GM23338 (cell line): ENCODE measurements at regions not wholly inside any gene's neighbourhood (a gene's known extent, or its start where the extent isn't known, plus 50 kb on each side); places are given as distances from the start of the nearest gene placed in this dataset.

Source experiments
- ATAC-seq: fragments of 200-7000 bp; cut with Tn5 transposase; 3 replicates; pipeline ENCODE4 v1.9.1; 2020
- DNase-seq: peaks from one replicate; pipeline ENCODE4 v3.0.0-alpha.2; 2015; ENCODE audit warnings: low spot score
- H2AFZ ChIP-seq: fragments of 200-600 bp; sonication (generic); 2 replicates; pipeline ENCODE4 v1.8.0; 2016; ENCODE audit warnings: antibody characterized with exemption, mild to moderate bottlenecking, moderate library complexity
- H3F3A ChIP-seq: fragments of 200-600 bp; sonication (generic); replicated peaks from 2 replicates; pipeline ENCODE4 v1.8.0; 2017; ENCODE audit warnings: antibody characterized with exemption, mixed run types, low read depth
- H3K27ac ChIP-seq: fragments of 200-600 bp; sonication (generic); 2 replicates; pipeline ENCODE4 v1.6.1; 2016; ENCODE audit warnings: low read depth
- H3K27me3 ChIP-seq: fragments of 200-600 bp; sonication (generic); 2 replicates; pipeline ENCODE4 v1.8.0; 2016; ENCODE audit warnings: mild to moderate bottlenecking, mixed run types, moderate library complexity; ENCODE audit not compliant: insufficient read depth
- H3K36me3 ChIP-seq: fragments of 200-600 bp; sonication (generic); 2 replicates; pipeline ENCODE4 v1.8.0; 2016; ENCODE audit warnings: mild to moderate bottlenecking; ENCODE audit not compliant: insufficient read depth
- H3K4me1 ChIP-seq: fragments of 200-600 bp; sonication (generic); 2 replicates; pipeline ENCODE4 v1.8.0; 2016; ENCODE audit warnings: mild to moderate bottlenecking, moderate library complexity; ENCODE audit not compliant: insufficient read depth
- H3K4me2 ChIP-seq: fragments of 200-600 bp; sonication (generic); 2 replicates; pipeline ENCODE4 v1.7.1; 2017; ENCODE audit warnings: mixed run types
- H3K4me3 ChIP-seq: fragments of 200-600 bp; sonication (generic); 2 replicates; pipeline ENCODE4 v1.6.1; 2016; ENCODE audit warnings: mixed run types
- H3K79me2 ChIP-seq: fragments of 200-600 bp; sonication (generic); replicated peaks from 2 replicates; pipeline ENCODE4 v1.8.0; 2017; ENCODE audit warnings: mild to moderate bottlenecking; ENCODE audit not compliant: insufficient read depth
- H3K9me2 ChIP-seq: fragments of 200-600 bp; sonication (generic); 2 replicates; pipeline ENCODE4 v1.8.0; 2017; ENCODE audit not compliant: insufficient read depth
- H4K20me1 ChIP-seq: fragments of 200-600 bp; sonication (generic); replicated peaks from 2 replicates; pipeline ENCODE4 v1.8.0; 2017; ENCODE audit warnings: mild to moderate bottlenecking; ENCODE audit not compliant: insufficient read depth
- H3K27ac Mint-ChIP-seq: 2 replicates; pipeline ENCODE4 v1.8.0; 2020; ENCODE audit warnings: inconsistent platforms, mild to moderate bottlenecking, moderate library complexity, mixed read lengths
- H3K27me3 Mint-ChIP-seq: 3 replicates; pipeline ENCODE4 v1.8.0; 2022; ENCODE audit warnings: low read depth, mild to moderate bottlenecking, moderate library complexity, mixed read lengths, inconsistent platforms; ENCODE audit not compliant: insufficient read depth, poor library complexity
- H3K36me3 Mint-ChIP-seq: 3 replicates; pipeline ENCODE4 v1.8.0; 2021; ENCODE audit warnings: low read depth, mild to moderate bottlenecking, inconsistent platforms, moderate library complexity, mixed read lengths
- H3K4me1 Mint-ChIP-seq: 3 replicates; pipeline ENCODE4 v1.8.0; 2020; ENCODE audit warnings: mild to moderate bottlenecking, inconsistent platforms, mixed read lengths
- H3K4me3 Mint-ChIP-seq: 3 replicates; pipeline ENCODE4 v1.8.0; 2021; ENCODE audit warnings: moderate library complexity, mild to moderate bottlenecking, inconsistent platforms, mixed read lengths
- H3K9me3 Mint-ChIP-seq: 3 replicates; pipeline ENCODE4 v1.8.0; 2020; ENCODE audit warnings: moderate library complexity, mild to moderate bottlenecking, inconsistent platforms, mixed read lengths
- CREB1 ChIP-seq: fragments of 250-450 bp; sonication (Bioruptor Pico); IDR thresholded peaks from 2 replicates; pipeline ENCODE4 v1.5.0; 2020; ENCODE audit warnings: low read depth, mild to moderate bottlenecking, moderate library complexity
- CTCF ChIP-seq, 2 experiments: fragments of 200-600 bp in 1 of 2; sonication (generic) in 1 of 2; conservative IDR thresholded peaks; 2 replicates each; pipeline versions ENCODE4 v1.5.1 to v1.6.1; 2016 to 2017; ENCODE audit warnings: antibody characterized with exemption in 2 of 2, low read depth in 2 of 2, mild to moderate bottlenecking in 2 of 2, moderate library complexity in 1 of 2
- EZH2 ChIP-seq: fragments of 200-600 bp; sonication (generic); IDR thresholded peaks from one replicate; pipeline ENCODE4 v1.8.0; 2017; ENCODE audit warnings: antibody characterized with exemption, mild to moderate bottlenecking, low read depth; ENCODE audit not compliant: unreplicated experiment
- EZH2phosphoT487 ChIP-seq: fragments of 200-600 bp; sonication (generic); IDR thresholded peaks from one replicate; pipeline ENCODE4 v1.8.1; 2018; ENCODE audit warnings: antibody characterized with exemption; ENCODE audit not compliant: unreplicated experiment
- NANOG ChIP-seq: IDR thresholded peaks from 2 replicates; pipeline ENCODE4 v1.6.1; 2016; ENCODE audit warnings: antibody characterized with exemption, borderline replicate concordance
- POLR2AphosphoS5 ChIP-seq: IDR thresholded peaks from 2 replicates; pipeline ENCODE4 v1.6.1; 2016; ENCODE audit warnings: antibody characterized with exemption, low read depth
- STAT1 ChIP-seq: IDR thresholded peaks from one replicate; pipeline ENCODE4 v1.6.1; 2016; ENCODE audit warnings: antibody characterized with exemption; ENCODE audit not compliant: unreplicated experiment
- ZNF331 ChIP-seq: fragments of 250-450 bp; sonication (Bioruptor Pico); IDR thresholded peaks from 2 replicates; pipeline ENCODE4 v1.5.0; 2020; ENCODE audit warnings: low read depth, mild to moderate bottlenecking, moderate library complexity
- ZNF462 ChIP-seq: fragments of 250-450 bp; sonication (Bioruptor Pico); IDR thresholded peaks from 2 replicates; pipeline ENCODE4 v1.5.0; 2020; ENCODE audit warnings: mild to moderate bottlenecking, moderate library complexity

GRCh38 chr1:212537610-212538009 lies 71.0 kb upstream of the ATF3 start (continued):
- TF ChIP-seq ZNF462 (CRISPR knock-in tag): no peak
- no peak for TF ChIP-seq EZH2
- TF ChIP-seq STAT1: no peak
- no peak for TF ChIP-seq POLR2AphosphoS5
- no peak for TF ChIP-seq CREB1 (CRISPR knock-in tag)

- Histone ChIP-seq H3K4me1 (no peaks in the 10 kb centered on the region), H3K27ac (no peak overlapping the region), H3K9me2 (no peaks in the 10 kb centered on the region), H3F3A (no peaks in the 10 kb centered on the region), H3K4me3 (no peak overlapping the region), H3K79me2 (no peaks in the 10 kb centered on the region), H4K20me1 (no peaks in the 10 kb centered on the region), H3K27me3 (no peaks in the 10 kb centered on the region), H3K36me3 (no peaks in the 10 kb centered on the region), H3K4me2 (no peak overlapping the region), H2AFZ (peak overlapping the region; percentile 67; the same call in 1 of the 2 replicates)
- H3K4me1 Mint-ChIP-seq: no peaks in the 10 kb centered on the region
- no peaks in the 10 kb centered on the region for H3K27me3 Mint-ChIP-seq
- H3K27ac Mint-ChIP-seq: no peak overlapping the region
- no peak overlapping the region for H3K4me3 Mint-ChIP-seq
- ATAC-seq (no peak), DNase-seq (no peak)
- no peaks in the 10 kb centered on the region for H3K36me3 Mint-ChIP-seq
- peaks cover 7% of the 10 kb centered on the region; the same call in 2 of the 3 replicates for H3K9me3 Mint-ChIP-seq
- no peak for TF ChIP-seq NANOG
- no peak for TF ChIP-seq EZH2phosphoT487
- no peak for TF ChIP-seq CTCF (conservative IDR thresholded peaks at IDR 0.05; ENCODE audit: low read depth in 2 of 2)
- TF ChIP-seq CREB1 (CRISPR knock-in tag): no peak
- no peak for TF ChIP-seq ZNF331
- TF ChIP-seq POLR2AphosphoS5: no peak
Observed at GRCh38 chr1:212539737-212540430, 68.7 kb upstream of the ATF3 start.
